NCI-H82 treated with DMSO at 0.1 percent for 48 hours (cell line): ENCODE measurements at regions not wholly inside any gene's neighbourhood (a gene's known extent, or its start where the extent isn't known, plus 50 kb on each side); places are given as distances from the start of the nearest gene placed in this dataset.

Experiments
- DNase-seq: peaks from one replicate; lab custom pipeline; 2025; ENCODE audit not compliant: unreplicated experiment; lab: John Stamatoyannopoulos, UW

DNA sequence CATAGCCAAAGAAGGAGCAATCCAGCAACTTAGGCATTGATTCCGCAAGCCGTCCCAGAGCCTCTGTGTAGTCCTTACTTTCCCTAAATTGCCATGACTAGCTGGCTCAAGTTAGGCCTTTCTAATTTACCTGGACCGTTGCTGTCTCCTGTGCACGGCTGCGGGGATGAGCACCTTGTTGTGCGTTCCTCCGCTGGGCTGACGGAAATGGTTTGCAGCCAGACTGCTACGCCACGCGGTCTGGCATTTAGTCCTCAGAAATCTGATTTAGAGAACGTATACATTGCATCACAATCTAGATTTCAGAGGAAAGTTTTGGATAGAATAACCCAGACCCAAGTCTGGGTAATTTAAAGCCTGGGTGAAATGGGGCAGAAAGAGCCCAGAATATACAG, 133.2 kb upstream of the ARHGAP5 start:
- DNase-seq = no peak

DNA sequence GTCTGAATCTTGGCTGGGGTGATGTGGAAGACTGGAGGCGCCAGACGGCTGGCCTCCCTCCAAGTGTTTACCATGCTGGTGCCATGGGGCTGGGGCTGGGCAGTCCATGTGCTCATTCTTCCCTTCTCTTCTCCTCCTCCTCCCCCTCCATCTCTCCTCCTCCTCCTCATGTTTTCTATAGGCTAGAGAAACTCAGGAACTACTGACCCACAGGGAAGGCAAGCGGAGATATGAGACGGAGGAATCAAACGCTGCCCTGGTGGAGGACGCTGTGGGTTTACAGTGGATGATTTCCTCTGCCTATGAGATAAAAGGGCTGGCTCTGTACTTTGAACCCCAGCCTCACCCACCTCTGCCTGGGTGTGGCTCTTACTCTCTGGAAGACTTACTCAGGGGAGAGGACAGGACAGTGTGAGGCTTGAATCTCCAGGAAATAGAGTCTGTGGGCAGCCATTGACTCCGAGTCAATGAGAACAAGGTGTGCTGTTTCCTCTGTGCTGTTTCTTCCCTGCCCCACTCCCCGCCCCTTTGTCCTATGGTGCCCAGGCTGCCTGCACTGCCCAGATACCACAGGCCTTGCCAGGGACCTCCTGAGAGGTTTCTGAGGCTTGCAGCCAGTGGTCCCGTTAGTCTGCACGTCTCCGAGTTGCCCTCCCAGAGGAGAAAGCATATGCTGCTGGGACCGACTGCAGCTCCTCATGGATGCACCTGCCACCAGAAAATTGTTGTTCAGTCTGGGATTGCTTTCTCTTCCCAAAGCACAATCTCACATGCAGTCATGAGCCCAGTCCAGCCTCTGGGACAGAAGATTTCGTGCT, 132.6 kb upstream of the ARHGAP5 start:
- DNase-seq = no peak

GRCh38 chr14:31945074-31945613, 132.0 kb upstream of the ARHGAP5 start:
- no peak for DNase-seq

GRCh38 chr14:31945701-31946100, 131.4 kb upstream of the ARHGAP5 start:
- no peak for DNase-seq

- DNase-seq = no peak
These were observed 130.0 kb upstream of the ARHGAP5 start for GRCh38 chr14:31947076-31947475.

DNA sequence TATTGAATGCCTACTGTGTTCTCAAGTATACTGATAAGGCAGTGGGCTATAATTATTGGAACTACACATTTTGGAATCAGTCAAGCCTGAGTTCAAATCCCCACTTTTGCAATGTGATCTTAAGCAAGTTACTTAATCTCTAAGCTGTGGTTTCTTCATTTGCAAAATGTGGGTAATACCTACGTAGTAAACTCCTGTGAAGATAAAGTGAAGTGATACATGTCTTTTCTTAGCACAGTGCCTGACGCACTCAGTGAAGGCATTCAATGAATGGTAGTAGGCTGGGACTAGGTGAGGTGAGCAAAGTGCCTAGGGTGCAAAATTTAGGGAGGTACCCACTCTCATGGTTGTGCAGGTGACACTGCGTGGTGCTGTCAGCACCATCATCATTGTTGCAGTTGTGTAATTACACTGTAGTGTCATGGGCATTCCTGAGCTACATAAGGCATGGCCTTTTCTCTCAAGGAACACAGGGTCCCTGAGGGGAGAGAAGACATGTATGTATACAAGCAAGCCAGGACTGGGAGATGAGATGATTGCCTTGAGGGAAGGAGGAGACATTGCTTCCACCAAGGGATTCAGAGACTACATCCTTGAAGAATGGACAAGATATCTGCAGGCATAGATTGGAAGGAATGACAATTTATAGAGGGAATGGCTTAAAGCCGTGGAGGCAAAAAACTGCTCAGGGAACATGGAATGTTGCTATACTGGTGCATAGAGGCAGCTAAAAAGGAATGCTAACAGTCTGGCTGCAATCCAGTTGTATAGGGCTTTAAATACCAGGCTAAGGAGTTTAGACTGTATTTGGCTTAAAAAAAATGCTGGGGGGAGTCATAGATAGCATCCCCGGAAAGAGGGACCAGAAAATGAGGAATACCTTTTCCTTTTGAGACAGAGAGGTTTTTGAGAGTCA, 129.2 kb upstream of the ARHGAP5 start:
- no peak for DNase-seq

DNA sequence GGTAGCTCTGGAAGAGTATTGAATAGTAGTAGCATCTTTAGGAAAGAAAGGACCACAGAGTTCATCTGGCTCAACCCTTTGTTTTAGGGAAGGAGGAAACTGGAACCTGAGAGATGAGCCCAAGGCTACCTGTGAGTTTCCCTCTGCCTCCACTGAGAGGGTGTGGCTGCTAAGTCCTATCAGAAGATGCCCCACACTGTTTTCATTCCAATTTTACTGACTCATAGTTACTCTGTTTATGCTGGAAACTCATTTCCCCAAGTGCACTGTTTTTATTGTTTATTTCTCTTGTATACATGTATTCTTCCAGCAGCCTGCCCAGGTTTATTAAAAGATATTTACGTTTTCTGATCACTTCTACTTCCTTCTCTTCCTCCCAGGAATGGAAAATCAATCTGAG, 127.4 kb upstream of the ARHGAP5 start:
- no peak for DNase-seq

DNA sequence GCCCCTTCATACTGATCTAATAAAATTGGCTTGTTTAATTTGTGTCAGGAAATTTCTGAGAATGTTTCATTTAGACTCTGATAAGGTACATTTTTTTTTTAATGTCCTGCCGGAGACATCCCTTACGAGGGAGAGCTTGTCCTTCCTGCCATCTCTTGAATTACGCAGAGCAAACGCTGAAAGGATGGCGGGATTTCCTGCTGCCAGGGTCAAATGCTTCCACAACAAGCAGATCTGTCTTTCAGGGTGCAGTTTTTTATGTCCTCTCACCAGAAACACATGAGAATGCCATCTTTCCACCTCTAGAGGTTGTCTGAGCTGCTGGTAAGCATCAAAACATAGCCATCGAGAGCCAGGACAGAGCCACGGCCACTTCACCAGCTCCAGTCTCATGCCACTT, 126.8 kb upstream of the ARHGAP5 start:
- no peak for DNase-seq

GRCh38 chr14:31950764-31951637, 126.1 kb upstream of the ARHGAP5 start:
- peak; percentile 48 for DNase-seq

- no peak for DNase-seq
These were observed 125.5 kb upstream of the ARHGAP5 start for GRCh38 chr14:31951638-31951964.

GRCh38 chr14:31952573-31952972, 124.5 kb upstream of the ARHGAP5 start:
- no peak for DNase-seq

- DNase-seq = no peak
These were observed 123.9 kb upstream of the ARHGAP5 start for GRCh38 chr14:31953210-31953609.

- no peak for DNase-seq
These were observed 122.1 kb upstream of the ARHGAP5 start for GRCh38 chr14:31954991-31955390.

DNA sequence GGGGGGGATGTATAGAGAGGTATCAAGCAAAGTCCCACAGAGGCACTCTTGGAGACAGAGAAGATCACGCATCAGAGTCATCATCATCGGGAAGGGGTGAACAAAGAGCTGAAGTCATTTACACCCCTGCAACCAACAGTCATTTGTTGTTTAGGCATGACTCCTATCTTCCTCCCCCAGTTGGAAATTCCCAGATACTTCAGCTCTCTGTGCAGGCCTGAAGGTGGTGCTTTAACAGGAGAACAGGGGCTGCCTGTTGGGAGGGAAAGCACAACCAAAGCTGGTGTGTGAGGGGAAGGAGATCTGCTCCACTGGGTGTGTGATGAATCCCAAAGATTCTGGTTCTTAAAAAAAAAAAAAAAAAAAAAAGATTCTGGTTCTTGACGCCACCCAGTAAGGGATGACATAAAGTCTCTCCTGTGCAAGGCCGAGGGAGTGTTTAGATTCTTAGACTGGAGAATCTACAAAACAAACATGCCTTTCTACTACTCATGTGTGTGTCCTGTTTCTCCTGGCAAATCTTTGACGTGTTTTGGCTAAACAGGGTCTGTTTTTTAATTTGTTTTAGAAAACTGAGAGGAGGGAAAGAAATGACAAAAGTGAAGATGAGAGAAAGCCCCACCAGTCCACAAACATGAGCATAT, 121.0 kb upstream of the ARHGAP5 start:
- no peak for DNase-seq

GRCh38 chr14:31957565-31957964, 119.5 kb upstream of the ARHGAP5 start:
- no peak for DNase-seq

- DNase-seq = no peak
These were observed 117.1 kb upstream of the ARHGAP5 start for GRCh38 chr14:31960039-31960438.

DNA sequence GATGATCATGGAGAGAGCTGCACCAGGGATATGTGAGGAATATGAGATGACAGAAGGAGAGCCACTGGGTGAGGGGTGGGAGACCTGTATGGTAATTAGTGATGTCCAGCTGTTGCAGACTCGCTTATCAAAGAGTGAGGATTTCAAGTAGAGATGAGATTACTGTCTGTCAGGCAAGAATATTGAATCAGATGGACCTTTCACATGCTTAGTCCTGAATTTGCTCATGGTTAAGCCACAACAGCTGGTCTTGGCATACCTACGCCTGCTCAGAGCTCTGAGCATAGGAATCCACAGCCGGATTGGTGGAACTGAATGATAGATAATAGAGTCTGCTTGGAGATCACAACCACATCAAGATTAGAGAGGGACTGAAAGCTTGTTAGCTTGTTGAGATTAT, 115.2 kb upstream of the ARHGAP5 start:
- peak; percentile 90 for DNase-seq

- no peak for DNase-seq
These were observed 114.2 kb upstream of the ARHGAP5 start for GRCh38 chr14:31962920-31963319.

GRCh38 chr14:31963587-31963986, 113.5 kb upstream of the ARHGAP5 start:
- no peak for DNase-seq

DNA sequence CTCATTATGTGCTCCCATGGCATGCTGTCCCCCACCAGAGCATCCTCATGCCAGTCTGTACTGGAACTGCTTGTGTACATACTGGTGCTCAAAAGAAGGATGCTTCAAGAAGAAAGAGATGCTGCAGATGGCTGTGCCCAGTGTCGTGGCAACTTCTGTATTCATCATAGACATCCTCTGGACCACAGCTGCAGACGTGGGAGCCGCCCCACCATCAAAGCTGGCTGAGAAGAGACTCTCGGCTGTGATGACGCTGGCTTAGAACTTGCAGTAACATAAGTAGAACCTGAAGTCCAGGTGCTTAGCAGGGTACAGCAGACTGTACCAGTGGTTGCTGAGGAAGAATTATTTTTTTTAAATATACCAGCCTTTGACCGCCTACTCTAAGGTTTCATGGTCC, 112.6 kb upstream of the ARHGAP5 start:
- DNase-seq = no peak
